ENCODE measurements at regions not wholly inside any gene's neighbourhood (a gene's known extent, or its start where the extent isn't known, plus 50 kb on each side); places are given as distances from the start of the nearest gene placed in this dataset.

GRCh38 chr19:30178721-30179402, 193.3 kb upstream of the ZNF536 start:
- Histone ChIP-seq H3K36me3 (ENCODE audit: insufficient read depth, low read length) (no peaks in the 10 kb centered on the region), H3K27me3 (ENCODE audit: control insufficient read depth, insufficient read depth, low read length) (no peaks in the 10 kb centered on the region), H3K4me3 (ENCODE audit: low read length) (no peak overlapping the region), H3K9me3 (replicated peaks; ENCODE audit: low read length) (peaks cover 4% of the 10 kb centered on the region), H3K4me1 (ENCODE audit: control insufficient read depth, insufficient read depth, low read length) (no peaks in the 10 kb centered on the region), H3K9ac (ENCODE audit: low read depth, low read length) (no peak overlapping the region), H3K4me2 (ENCODE audit: low read length) (no peak overlapping the region)

GRCh38 chr19:30180691-30181090, 191.5 kb upstream of the ZNF536 start:
- Histone ChIP-seq H3K27me3 (ENCODE audit: control insufficient read depth, insufficient read depth, low read length) (no peaks in the 10 kb centered on the region), H3K4me2 (ENCODE audit: low read length) (no peak overlapping the region)

GRCh38 chr19:30183807-30184490, 188.2 kb upstream of the ZNF536 start:
- no peak overlapping the region for H3K9ac ChIP-seq (ENCODE audit: low read depth, low read length)

More at GRCh38 chr19:30180691-30181090, 191.5 kb upstream of the ZNF536 start:
- H3K4me3 ChIP-seq (ENCODE audit: low read length), result no peak overlapping the region
- H3K4me1 ChIP-seq (ENCODE audit: control insufficient read depth, insufficient read depth, low read length), result no peaks in the 10 kb centered on the region
- no peaks in the 10 kb centered on the region for H3K36me3 ChIP-seq (ENCODE audit: insufficient read depth, low read length)
- H3K9ac ChIP-seq (ENCODE audit: low read depth, low read length), result no peak overlapping the region
- H3K9me3 ChIP-seq (replicated peaks; ENCODE audit: low read length), result no peaks in the 10 kb centered on the region

GRCh38 chr19:30202060-30202600, 170.1 kb upstream of the ZNF536 start:
- H3K36me3 ChIP-seq (ENCODE audit: insufficient read depth, low read length), result no peaks in the 10 kb centered on the region
- H3K4me3 ChIP-seq (ENCODE audit: low read length), result no peak overlapping the region
- no peak overlapping the region for H3K4me2 ChIP-seq (ENCODE audit: low read length)
- no peak overlapping the region for H3K9ac ChIP-seq (ENCODE audit: low read depth, low read length)
- H3K4me1 ChIP-seq (ENCODE audit: control insufficient read depth, insufficient read depth, low read length), result no peaks in the 10 kb centered on the region
- H3K9me3 ChIP-seq (replicated peaks; ENCODE audit: low read length), result no peaks in the 10 kb centered on the region
- H3K27me3 ChIP-seq (ENCODE audit: control insufficient read depth, insufficient read depth, low read length), result no peaks in the 10 kb centered on the region

More at GRCh38 chr19:30183807-30184490, 188.2 kb upstream of the ZNF536 start:
- Histone ChIP-seq H3K27me3 (ENCODE audit: control insufficient read depth, insufficient read depth, low read length) (no peaks in the 10 kb centered on the region), H3K4me2 (ENCODE audit: low read length) (no peak overlapping the region), H3K36me3 (ENCODE audit: insufficient read depth, low read length) (no peaks in the 10 kb centered on the region), H3K4me3 (ENCODE audit: low read length) (no peak overlapping the region), H3K9me3 (replicated peaks; ENCODE audit: low read length) (no peaks in the 10 kb centered on the region), H3K4me1 (ENCODE audit: control insufficient read depth, insufficient read depth, low read length) (no peaks in the 10 kb centered on the region)

- H3K9me3 ChIP-seq (replicated peaks; ENCODE audit: low read length), result no peaks in the 10 kb centered on the region
- no peak overlapping the region for H3K4me3 ChIP-seq (ENCODE audit: low read length)
- no peaks in the 10 kb centered on the region for H3K4me1 ChIP-seq (ENCODE audit: control insufficient read depth, insufficient read depth, low read length)
- no peak overlapping the region for H3K4me2 ChIP-seq (ENCODE audit: low read length)
- no peaks in the 10 kb centered on the region for H3K36me3 ChIP-seq (ENCODE audit: insufficient read depth, low read length)
- H3K9ac ChIP-seq (ENCODE audit: low read depth, low read length), result no peak overlapping the region
- H3K27me3 ChIP-seq (ENCODE audit: control insufficient read depth, insufficient read depth, low read length), result no peaks in the 10 kb centered on the region
Measured at GRCh38 chr19:30204721-30205120, 167.5 kb upstream of the ZNF536 start.

- Histone ChIP-seq H3K27me3 (ENCODE audit: control insufficient read depth, insufficient read depth, low read length) (no peaks in the 10 kb centered on the region), H3K36me3 (ENCODE audit: insufficient read depth, low read length) (no peaks in the 10 kb centered on the region)
Measured at GRCh38 chr19:30206187-30206586, 166.0 kb upstream of the ZNF536 start.

GRCh38 chr19:30207357-30207756, 164.8 kb upstream of the ZNF536 start:
- H3K27me3 ChIP-seq (ENCODE audit: control insufficient read depth, insufficient read depth, low read length), result no peaks in the 10 kb centered on the region
- H3K9ac ChIP-seq (ENCODE audit: low read depth, low read length), result no peak overlapping the region

More at GRCh38 chr19:30206187-30206586, 166.0 kb upstream of the ZNF536 start:
- Histone ChIP-seq H3K9ac (ENCODE audit: low read depth, low read length) (no peak overlapping the region), H3K9me3 (replicated peaks; ENCODE audit: low read length) (no peaks in the 10 kb centered on the region), H3K4me1 (ENCODE audit: control insufficient read depth, insufficient read depth, low read length) (no peaks in the 10 kb centered on the region), H3K4me3 (ENCODE audit: low read length) (no peak overlapping the region), H3K4me2 (ENCODE audit: low read length) (no peak overlapping the region)

GRCh38 chr19:30208436-30209060, 163.6 kb upstream of the ZNF536 start:
- Histone ChIP-seq H3K27me3 (ENCODE audit: control insufficient read depth, insufficient read depth, low read length) (no peaks in the 10 kb centered on the region), H3K4me3 (ENCODE audit: low read length) (no peak overlapping the region), H3K9me3 (replicated peaks; ENCODE audit: low read length) (no peaks in the 10 kb centered on the region), H3K36me3 (ENCODE audit: insufficient read depth, low read length) (no peaks in the 10 kb centered on the region), H3K4me1 (ENCODE audit: control insufficient read depth, insufficient read depth, low read length) (no peaks in the 10 kb centered on the region), H3K9ac (ENCODE audit: low read depth, low read length) (no peak overlapping the region), H3K4me2 (ENCODE audit: low read length) (no peak overlapping the region)

More at GRCh38 chr19:30207357-30207756, 164.8 kb upstream of the ZNF536 start:
- Histone ChIP-seq H3K4me3 (ENCODE audit: low read length) (no peak overlapping the region), H3K4me1 (ENCODE audit: control insufficient read depth, insufficient read depth, low read length) (no peaks in the 10 kb centered on the region), H3K4me2 (ENCODE audit: low read length) (no peak overlapping the region), H3K36me3 (ENCODE audit: insufficient read depth, low read length) (no peaks in the 10 kb centered on the region), H3K9me3 (replicated peaks; ENCODE audit: low read length) (no peaks in the 10 kb centered on the region)

GRCh38 chr19:30209617-30210600, 162.3 kb upstream of the ZNF536 start:
- Histone ChIP-seq H3K4me2 (ENCODE audit: low read length) (no peak overlapping the region), H3K9ac (ENCODE audit: low read depth, low read length) (no peak overlapping the region), H3K4me3 (ENCODE audit: low read length) (no peak overlapping the region), H3K4me1 (ENCODE audit: control insufficient read depth, insufficient read depth, low read length) (no peaks in the 10 kb centered on the region), H3K27me3 (ENCODE audit: control insufficient read depth, insufficient read depth, low read length) (no peaks in the 10 kb centered on the region), H3K36me3 (ENCODE audit: insufficient read depth, low read length) (no peaks in the 10 kb centered on the region), H3K9me3 (replicated peaks; ENCODE audit: low read length) (no peaks in the 10 kb centered on the region)

GRCh38 chr19:30212574-30212973, 159.6 kb upstream of the ZNF536 start:
- no peaks in the 10 kb centered on the region for H3K9me3 ChIP-seq (replicated peaks; ENCODE audit: low read length)
- no peaks in the 10 kb centered on the region for H3K27me3 ChIP-seq (ENCODE audit: control insufficient read depth, insufficient read depth, low read length)
- no peak overlapping the region for H3K4me2 ChIP-seq (ENCODE audit: low read length)
- no peak overlapping the region for H3K9ac ChIP-seq (ENCODE audit: low read depth, low read length)
- H3K4me3 ChIP-seq (ENCODE audit: low read length), result no peak overlapping the region
- no peaks in the 10 kb centered on the region for H3K4me1 ChIP-seq (ENCODE audit: control insufficient read depth, insufficient read depth, low read length)
- no peaks in the 10 kb centered on the region for H3K36me3 ChIP-seq (ENCODE audit: insufficient read depth, low read length)

GRCh38 chr19:30214651-30215051, 157.5 kb upstream of the ZNF536 start:
- Histone ChIP-seq H3K36me3 (ENCODE audit: insufficient read depth, low read length) (no peaks in the 10 kb centered on the region), H3K4me2 (ENCODE audit: low read length) (no peak overlapping the region), H3K9me3 (replicated peaks; ENCODE audit: low read length) (no peaks in the 10 kb centered on the region), H3K4me3 (ENCODE audit: low read length) (no peak overlapping the region), H3K4me1 (ENCODE audit: control insufficient read depth, insufficient read depth, low read length) (no peaks in the 10 kb centered on the region), H3K9ac (ENCODE audit: low read depth, low read length) (no peak overlapping the region), H3K27me3 (ENCODE audit: control insufficient read depth, insufficient read depth, low read length) (no peaks in the 10 kb centered on the region)
